ENCODE measurements at regions not wholly inside any gene's neighbourhood (a gene's known extent, or its start where the extent isn't known, plus 50 kb on each side); places are given as distances from the start of the nearest gene placed in this dataset.

DNA sequence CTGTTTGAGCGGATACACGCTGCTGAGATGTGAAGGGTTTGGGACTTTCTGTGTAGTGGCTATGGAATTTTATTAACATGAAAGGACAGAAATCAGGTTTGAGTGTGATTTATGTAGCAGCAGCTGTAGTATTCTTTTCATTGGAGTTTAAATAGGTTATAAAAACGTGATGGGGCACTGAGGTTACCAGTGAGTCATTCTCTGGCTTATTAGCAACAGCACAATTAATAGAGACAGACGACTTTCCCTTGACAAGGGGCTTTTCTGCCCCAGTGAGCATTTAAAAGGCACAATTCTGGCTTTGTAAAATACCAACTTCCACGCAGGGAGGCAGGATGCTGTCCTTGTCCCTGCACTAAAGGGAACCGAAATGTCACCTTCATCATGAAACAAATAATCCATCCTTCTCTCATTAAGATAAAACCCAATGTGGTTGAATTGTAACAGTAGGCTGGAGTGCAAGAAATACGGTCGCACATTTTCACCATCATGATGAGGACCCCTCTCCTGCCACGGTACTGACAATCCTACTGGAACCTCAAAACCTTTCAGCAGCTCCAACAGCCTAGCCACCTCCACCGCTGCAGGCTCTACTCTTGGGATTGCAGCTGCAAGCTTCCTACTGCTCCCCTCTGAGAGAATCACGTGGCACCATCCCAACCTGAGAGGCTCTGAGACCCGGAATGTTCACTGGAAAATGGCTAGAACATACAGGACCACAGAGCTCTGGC, 293.9 kb downstream of the IRX1 start:
- Histone ChIP-seq H3K36me3 (ENCODE audit: control insufficient read depth, insufficient read depth, low read length, severe bottlenecking) (no peaks in the 10 kb centered on the region), H3K9me3 (ENCODE audit: control insufficient read depth, low read length) (no peaks in the 10 kb centered on the region), H3K27me3 (replicated peaks; ENCODE audit: control insufficient read depth, insufficient read depth, low read length) (no peaks in the 10 kb centered on the region), H3K4me1 (ENCODE audit: control insufficient read depth, insufficient read depth, low read length) (no peaks in the 10 kb centered on the region), H3K4me3 (ENCODE audit: low read length) (no peak overlapping the region), H3K9ac (ENCODE audit: low read length) (no peak overlapping the region)
- no peak for DNase-seq (ENCODE audit: low read depth)

DNA sequence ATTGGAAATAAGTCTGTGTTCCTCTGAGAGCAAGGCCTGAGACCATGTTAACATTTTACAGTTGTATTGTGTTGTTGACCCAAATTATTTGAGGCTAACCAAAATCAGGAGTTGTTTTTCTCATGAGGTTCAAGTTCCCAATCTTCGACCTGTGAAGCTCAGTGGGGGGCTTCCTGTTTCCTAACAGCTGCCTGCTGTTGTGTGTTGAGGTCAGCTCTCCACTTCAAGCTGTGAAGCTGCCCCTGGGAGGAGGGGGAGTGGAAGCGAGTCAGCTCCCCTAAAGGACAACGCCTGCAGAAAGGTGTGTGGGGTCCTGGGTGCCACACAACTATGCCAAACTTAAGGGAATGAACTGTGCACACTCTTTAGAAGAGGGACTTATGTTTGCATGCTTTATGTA, 295.5 kb downstream of the IRX1 start:
- Histone ChIP-seq H3K4me3 (ENCODE audit: low read length) (no peak overlapping the region), H3K9me3 (ENCODE audit: control insufficient read depth, low read length) (peaks cover 4% of the 10 kb centered on the region), H3K4me1 (ENCODE audit: control insufficient read depth, insufficient read depth, low read length) (no peaks in the 10 kb centered on the region), H3K36me3 (ENCODE audit: control insufficient read depth, insufficient read depth, low read length, severe bottlenecking) (no peaks in the 10 kb centered on the region), H3K27me3 (replicated peaks; ENCODE audit: control insufficient read depth, insufficient read depth, low read length) (no peaks in the 10 kb centered on the region), H3K9ac (ENCODE audit: low read length) (no peak overlapping the region)
- no peak for DNase-seq (ENCODE audit: low read depth)

DNA sequence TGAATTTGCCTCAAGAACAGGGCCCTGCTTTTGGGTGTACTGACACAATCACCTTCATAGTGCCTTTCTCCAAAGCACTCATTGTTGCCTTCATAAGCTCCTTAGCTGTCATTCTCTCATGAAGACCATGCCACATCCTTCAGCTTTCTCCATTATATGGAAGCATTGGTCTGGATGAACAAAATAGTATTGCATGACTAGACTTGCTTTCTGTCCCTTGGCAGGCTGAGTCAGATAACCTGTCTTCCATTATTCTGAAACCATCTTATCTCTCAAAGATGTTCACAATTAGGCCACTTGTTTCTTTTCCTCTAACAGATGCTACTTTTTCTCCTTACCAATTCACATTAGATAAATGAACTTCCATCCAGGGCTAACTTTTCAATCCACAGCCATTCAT, 297.9 kb downstream of the IRX1 start:
- H3K36me3 ChIP-seq (ENCODE audit: control insufficient read depth, insufficient read depth, low read length, severe bottlenecking), result no peaks in the 10 kb centered on the region
- no peak overlapping the region for H3K9ac ChIP-seq (ENCODE audit: low read length)
- peaks cover 16% of the 10 kb centered on the region for H3K9me3 ChIP-seq (ENCODE audit: control insufficient read depth, low read length)
- no peak overlapping the region for H3K4me3 ChIP-seq (ENCODE audit: low read length)
- no peaks in the 10 kb centered on the region for H3K27me3 ChIP-seq (replicated peaks; ENCODE audit: control insufficient read depth, insufficient read depth, low read length)
- DNase-seq (ENCODE audit: low read depth), result no peak
- H3K4me1 ChIP-seq (ENCODE audit: control insufficient read depth, insufficient read depth, low read length), result no peaks in the 10 kb centered on the region

DNA sequence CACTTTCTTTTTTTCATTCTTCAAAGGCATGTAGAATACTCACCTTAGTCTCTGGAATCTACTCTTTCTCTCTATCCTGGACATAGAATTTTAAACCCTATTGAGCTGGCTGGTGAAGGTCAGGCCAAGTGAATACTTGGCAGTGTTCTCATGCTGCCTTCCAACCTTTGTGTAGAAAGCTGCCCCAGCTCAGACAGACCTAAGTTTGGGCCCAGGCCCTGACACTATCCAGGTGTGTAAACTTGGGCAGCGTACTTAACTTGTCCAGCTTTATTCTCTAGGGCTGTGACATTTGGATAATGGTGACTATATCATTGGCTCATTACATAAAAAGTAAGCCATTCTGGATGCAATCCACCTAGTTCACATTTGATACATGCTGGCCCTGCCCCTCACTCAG, 298.3 kb downstream of the IRX1 start:
- H3K27me3 ChIP-seq (replicated peaks; ENCODE audit: control insufficient read depth, insufficient read depth, low read length), result no peaks in the 10 kb centered on the region
- H3K4me3 ChIP-seq (ENCODE audit: low read length), result no peak overlapping the region
- H3K4me1 ChIP-seq (ENCODE audit: control insufficient read depth, insufficient read depth, low read length), result no peaks in the 10 kb centered on the region
- no peak for DNase-seq (ENCODE audit: low read depth)
- H3K9me3 ChIP-seq (ENCODE audit: control insufficient read depth, low read length), result peaks cover 21% of the 10 kb centered on the region
- H3K36me3 ChIP-seq (ENCODE audit: control insufficient read depth, insufficient read depth, low read length, severe bottlenecking), result no peaks in the 10 kb centered on the region
- H3K9ac ChIP-seq (ENCODE audit: low read length), result no peak overlapping the region

DNA sequence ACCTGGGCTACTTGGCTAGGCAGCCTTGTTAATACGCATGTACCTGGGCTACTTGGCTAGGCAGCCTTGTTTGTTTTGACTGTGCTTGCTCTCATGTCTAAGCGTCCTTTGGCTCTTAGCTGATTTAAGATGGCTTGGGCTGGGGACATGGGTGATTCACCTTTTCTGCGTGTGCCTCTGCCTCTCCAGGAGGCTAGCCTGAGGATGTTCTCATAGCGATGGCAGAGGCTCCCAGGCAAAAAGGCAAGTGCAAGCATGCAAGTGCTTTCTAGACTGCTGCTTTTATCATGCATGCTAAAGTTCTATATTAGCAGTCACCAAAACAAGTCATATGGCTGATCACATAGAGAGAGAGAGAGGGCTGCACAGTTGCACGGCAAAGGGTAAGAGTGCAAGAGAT, 300.5 kb downstream of the IRX1 start:
- no peak overlapping the region for H3K9ac ChIP-seq (ENCODE audit: low read length)
- H3K4me3 ChIP-seq (ENCODE audit: low read length), result no peak overlapping the region
- no peaks in the 10 kb centered on the region for H3K27me3 ChIP-seq (replicated peaks; ENCODE audit: control insufficient read depth, insufficient read depth, low read length)
- H3K9me3 ChIP-seq (ENCODE audit: control insufficient read depth, low read length), result peaks cover 21% of the 10 kb centered on the region
- H3K4me1 ChIP-seq (ENCODE audit: control insufficient read depth, insufficient read depth, low read length), result no peaks in the 10 kb centered on the region
- no peak for DNase-seq (ENCODE audit: low read depth)
- no peaks in the 10 kb centered on the region for H3K36me3 ChIP-seq (ENCODE audit: control insufficient read depth, insufficient read depth, low read length, severe bottlenecking)

DNA sequence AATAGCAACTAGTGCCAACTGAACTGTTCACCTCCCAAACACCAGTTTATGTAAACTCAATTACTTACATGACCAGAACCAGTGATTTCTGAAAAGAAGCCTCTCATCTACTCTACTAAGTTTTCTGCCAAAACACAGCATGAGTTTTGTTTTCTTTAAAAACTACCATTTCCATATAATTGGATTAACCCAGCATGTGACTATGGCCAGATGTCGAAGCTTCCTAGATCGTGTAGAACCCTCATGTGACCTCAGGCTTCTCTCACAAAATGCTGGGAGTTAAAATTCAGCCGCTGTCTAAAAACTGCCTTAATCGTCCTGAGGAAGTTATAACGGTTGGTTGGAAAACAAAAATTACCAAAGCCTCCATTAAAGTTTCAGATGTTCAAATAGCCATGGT, 303.5 kb downstream of the IRX1 start:
- peaks cover 21% of the 10 kb centered on the region for H3K9me3 ChIP-seq (ENCODE audit: control insufficient read depth, low read length)
- H3K9ac ChIP-seq (ENCODE audit: low read length), result no peak overlapping the region
- H3K27me3 ChIP-seq (replicated peaks; ENCODE audit: control insufficient read depth, insufficient read depth, low read length), result no peaks in the 10 kb centered on the region
- H3K36me3 ChIP-seq (ENCODE audit: control insufficient read depth, insufficient read depth, low read length, severe bottlenecking), result no peaks in the 10 kb centered on the region
- H3K4me3 ChIP-seq (ENCODE audit: low read length), result no peak overlapping the region
- no peaks in the 10 kb centered on the region for H3K4me1 ChIP-seq (ENCODE audit: control insufficient read depth, insufficient read depth, low read length)
- no peak for DNase-seq (ENCODE audit: low read depth)

DNA sequence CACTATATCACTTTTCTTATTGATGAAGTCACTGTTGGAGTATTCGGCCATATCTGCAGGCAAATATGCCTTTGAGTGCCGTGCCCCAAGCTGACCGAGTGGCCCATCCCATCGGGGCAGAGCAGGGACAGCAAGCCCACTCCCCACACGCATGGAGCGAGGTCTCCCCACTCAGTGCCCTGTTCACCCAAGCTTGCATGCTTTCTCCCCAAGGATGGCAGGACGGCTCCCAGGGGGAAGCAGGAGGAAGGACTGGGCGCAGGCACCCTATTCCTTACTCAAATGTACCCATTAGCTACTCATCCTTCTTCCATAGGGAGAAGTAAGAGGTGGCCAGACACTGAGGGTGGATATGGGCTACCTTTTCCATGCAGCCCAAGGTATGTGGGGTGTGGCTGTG, 309.0 kb downstream of the IRX1 start:
- H3K9me3 ChIP-seq (ENCODE audit: control insufficient read depth, low read length), result no peaks in the 10 kb centered on the region

DNA sequence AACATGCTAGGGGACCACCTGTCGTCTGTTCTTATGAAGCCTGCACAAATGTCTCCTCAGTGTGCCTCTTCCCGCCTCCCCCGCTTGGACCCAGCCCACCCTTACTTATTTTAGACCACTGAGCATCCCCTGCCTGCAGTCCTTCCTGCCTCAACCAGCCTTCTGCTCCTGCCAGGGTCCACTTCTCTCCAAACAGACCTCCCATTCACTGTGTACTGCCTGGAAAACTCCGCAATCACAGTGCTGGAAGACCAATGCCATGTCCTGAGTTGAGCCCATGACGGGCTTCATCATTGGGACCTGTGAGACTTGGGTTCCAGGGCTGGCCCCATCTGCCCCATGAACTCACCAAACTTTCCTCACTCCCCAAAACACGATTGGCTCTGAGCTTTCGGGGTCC, 309.4 kb downstream of the IRX1 start:
- Histone ChIP-seq H3K36me3 (ENCODE audit: control insufficient read depth, insufficient read depth, low read length, severe bottlenecking) (no peaks in the 10 kb centered on the region), H3K9me3 (ENCODE audit: control insufficient read depth, low read length) (no peaks in the 10 kb centered on the region), H3K27me3 (replicated peaks; ENCODE audit: control insufficient read depth, insufficient read depth, low read length) (no peaks in the 10 kb centered on the region), H3K4me1 (ENCODE audit: control insufficient read depth, insufficient read depth, low read length) (no peaks in the 10 kb centered on the region), H3K9ac (ENCODE audit: low read length) (no peak overlapping the region), H3K4me3 (ENCODE audit: low read length) (no peak overlapping the region)
- no peak for DNase-seq (ENCODE audit: low read depth)

More for the DNA sequence above, 309.0 kb downstream of the IRX1 start:
- H3K4me3 ChIP-seq (ENCODE audit: low read length), result no peak overlapping the region
- H3K9ac ChIP-seq (ENCODE audit: low read length), result no peak overlapping the region
- no peaks in the 10 kb centered on the region for H3K27me3 ChIP-seq (replicated peaks; ENCODE audit: control insufficient read depth, insufficient read depth, low read length)
- H3K4me1 ChIP-seq (ENCODE audit: control insufficient read depth, insufficient read depth, low read length), result no peaks in the 10 kb centered on the region
- DNase-seq (ENCODE audit: low read depth), result no peak
- H3K36me3 ChIP-seq (ENCODE audit: control insufficient read depth, insufficient read depth, low read length, severe bottlenecking), result no peaks in the 10 kb centered on the region

DNA sequence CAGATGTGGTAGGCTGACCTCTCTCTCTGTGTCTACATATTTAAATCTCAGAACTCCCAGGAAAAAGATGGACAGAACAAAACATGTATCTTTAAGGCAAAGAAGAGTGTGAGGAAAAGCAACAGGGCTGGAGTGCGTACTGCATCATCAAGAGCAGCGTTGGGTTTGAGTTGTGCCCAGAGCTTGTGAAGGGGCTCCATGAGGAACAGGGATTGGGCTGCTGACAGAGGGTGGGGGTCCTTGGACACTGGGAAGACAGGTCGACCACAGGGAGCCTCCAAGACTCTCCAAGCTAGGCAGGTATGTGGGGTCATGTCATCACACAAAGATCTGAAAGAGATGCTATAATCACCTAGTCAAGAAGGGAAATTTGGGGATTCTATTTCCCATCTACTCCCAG, 309.9 kb downstream of the IRX1 start:
- Histone ChIP-seq H3K4me1 (ENCODE audit: control insufficient read depth, insufficient read depth, low read length) (no peaks in the 10 kb centered on the region), H3K9me3 (ENCODE audit: control insufficient read depth, low read length) (no peaks in the 10 kb centered on the region), H3K36me3 (ENCODE audit: control insufficient read depth, insufficient read depth, low read length, severe bottlenecking) (no peaks in the 10 kb centered on the region), H3K27me3 (replicated peaks; ENCODE audit: control insufficient read depth, insufficient read depth, low read length) (no peaks in the 10 kb centered on the region), H3K4me3 (ENCODE audit: low read length) (no peak overlapping the region), H3K9ac (ENCODE audit: low read length) (no peak overlapping the region)
- no peak for DNase-seq (ENCODE audit: low read depth)

DNA sequence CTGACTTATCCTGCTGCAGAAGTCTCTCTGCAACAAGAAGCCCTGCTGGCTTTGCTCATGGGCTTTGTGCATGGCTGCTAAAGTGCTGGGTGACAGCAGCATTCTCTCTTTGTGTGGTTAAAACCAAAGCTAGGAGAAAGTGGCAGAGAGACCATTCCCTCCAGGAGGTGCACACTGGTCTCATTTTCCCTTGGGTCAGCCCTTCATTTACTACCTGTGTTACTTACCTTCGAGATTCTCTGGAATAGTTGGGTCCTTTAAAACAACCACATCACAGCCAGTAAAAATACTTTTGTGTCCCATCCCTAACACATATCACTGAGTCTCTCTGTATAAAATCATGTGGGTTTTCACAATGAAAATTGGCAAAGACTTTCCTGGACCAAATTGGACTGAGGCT, 315.5 kb downstream of the IRX1 start:
- H3K9me3 ChIP-seq (ENCODE audit: control insufficient read depth, low read length), result no peaks in the 10 kb centered on the region
- no peaks in the 10 kb centered on the region for H3K36me3 ChIP-seq (ENCODE audit: control insufficient read depth, insufficient read depth, low read length, severe bottlenecking)
- no peak overlapping the region for H3K4me3 ChIP-seq (ENCODE audit: low read length)
- DNase-seq (ENCODE audit: low read depth), result no peak
- H3K9ac ChIP-seq (ENCODE audit: low read length), result no peak overlapping the region
- no peaks in the 10 kb centered on the region for H3K4me1 ChIP-seq (ENCODE audit: control insufficient read depth, insufficient read depth, low read length)
- no peaks in the 10 kb centered on the region for H3K27me3 ChIP-seq (replicated peaks; ENCODE audit: control insufficient read depth, insufficient read depth, low read length)

DNA sequence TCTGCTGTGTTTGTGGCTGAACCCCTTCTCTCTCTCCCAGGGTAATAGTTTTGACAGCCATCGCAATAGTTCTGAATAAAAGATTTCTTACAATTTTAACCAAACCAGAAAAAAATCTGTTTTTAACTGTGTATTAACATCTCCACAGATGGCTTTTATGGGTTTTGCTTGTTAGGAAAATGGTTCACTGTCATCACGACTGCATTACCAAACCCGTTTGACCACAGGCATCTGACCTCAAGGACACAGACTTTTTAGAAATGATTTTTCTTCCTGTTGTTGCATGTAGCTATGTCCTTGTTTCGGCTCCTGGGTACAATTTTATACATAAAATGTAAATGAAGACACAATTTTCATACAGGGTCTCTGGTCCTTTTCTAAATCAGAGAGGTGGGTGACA, 316.1 kb downstream of the IRX1 start:
- Histone ChIP-seq H3K4me3 (ENCODE audit: low read length) (no peak overlapping the region), H3K27me3 (replicated peaks; ENCODE audit: control insufficient read depth, insufficient read depth, low read length) (no peaks in the 10 kb centered on the region), H3K9ac (ENCODE audit: low read length) (no peak overlapping the region), H3K9me3 (ENCODE audit: control insufficient read depth, low read length) (no peaks in the 10 kb centered on the region), H3K36me3 (ENCODE audit: control insufficient read depth, insufficient read depth, low read length, severe bottlenecking) (no peaks in the 10 kb centered on the region), H3K4me1 (ENCODE audit: control insufficient read depth, insufficient read depth, low read length) (no peaks in the 10 kb centered on the region)
- DNase-seq (ENCODE audit: low read depth), result no peak

DNA sequence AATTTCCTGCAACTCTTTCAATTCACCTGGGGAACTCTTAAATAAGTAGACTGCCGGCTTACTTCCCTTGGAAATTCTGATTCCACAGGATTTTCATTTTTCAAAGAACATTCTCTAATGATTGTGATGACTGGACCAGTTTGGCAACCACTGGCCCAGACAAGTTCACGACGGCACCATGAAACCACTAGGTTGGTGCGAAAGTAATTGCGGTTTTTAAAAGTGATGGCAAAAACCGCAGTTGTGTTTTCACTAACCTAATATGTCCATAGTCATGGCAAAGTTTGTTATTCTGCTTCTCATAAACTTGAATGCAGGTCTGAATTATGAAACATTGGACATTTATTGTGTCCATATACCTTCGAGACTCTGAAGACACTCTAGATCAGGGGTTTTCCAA, 317.2 kb downstream of the IRX1 start:
- Histone ChIP-seq H3K36me3 (ENCODE audit: control insufficient read depth, insufficient read depth, low read length, severe bottlenecking) (no peaks in the 10 kb centered on the region), H3K27me3 (replicated peaks; ENCODE audit: control insufficient read depth, insufficient read depth, low read length) (no peaks in the 10 kb centered on the region), H3K4me3 (ENCODE audit: low read length) (no peak overlapping the region), H3K9ac (ENCODE audit: low read length) (no peak overlapping the region), H3K9me3 (ENCODE audit: control insufficient read depth, low read length) (no peaks in the 10 kb centered on the region), H3K4me1 (ENCODE audit: control insufficient read depth, insufficient read depth, low read length) (no peaks in the 10 kb centered on the region)
- DNase-seq (ENCODE audit: low read depth), result no peak

Measured in adipocyte (in vitro differentiated cells).